GM04504 (cell line): ENCODE measurements at regions not wholly inside any gene's neighbourhood (a gene's known extent, or its start where the extent isn't known, plus 50 kb on each side); places are given as distances from the start of the nearest gene placed in this dataset.
"Not testable (repeated sequence)": the region's sequence is repeated elsewhere in the genome, so short reads cannot be mapped to it uniquely, and the experiment has no call there.

Experiments
- DNase-seq: peaks from one replicate; pipeline ENCODE4 v3.0.0-alpha.2; 2012; ENCODE audit warnings: low read depth

GRCh38 chr6:22349051-22349450, 52.2 kb upstream of the PRL start:
- no peak for DNase-seq

GRCh38 chr6:22349528-22349927, 52.7 kb upstream of the PRL start:
- no peak for DNase-seq

DNA sequence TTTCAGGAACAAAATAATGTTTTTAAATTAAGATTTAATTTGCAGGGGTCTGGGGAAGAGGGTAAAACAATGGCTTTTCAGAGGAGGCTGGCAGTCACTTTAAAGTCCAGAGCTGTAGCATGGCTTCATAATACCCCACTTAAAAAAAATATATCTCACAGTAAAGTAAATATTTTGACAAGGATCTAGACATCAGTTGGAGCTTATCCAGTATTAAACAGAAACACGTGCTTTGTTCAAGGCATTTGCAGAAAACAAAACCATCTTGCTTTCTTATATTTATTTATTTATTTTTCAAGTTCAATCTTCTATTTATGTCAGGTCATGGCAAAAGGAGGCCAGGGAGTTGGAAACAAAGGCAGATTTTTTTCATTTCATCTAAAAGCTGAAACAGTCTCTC, 53.3 kb upstream of the PRL start:
- no peak for DNase-seq

- DNase-seq: no peak
These were observed 56.3 kb upstream of the PRL start for GRCh38 chr6:22353101-22353500.

DNA sequence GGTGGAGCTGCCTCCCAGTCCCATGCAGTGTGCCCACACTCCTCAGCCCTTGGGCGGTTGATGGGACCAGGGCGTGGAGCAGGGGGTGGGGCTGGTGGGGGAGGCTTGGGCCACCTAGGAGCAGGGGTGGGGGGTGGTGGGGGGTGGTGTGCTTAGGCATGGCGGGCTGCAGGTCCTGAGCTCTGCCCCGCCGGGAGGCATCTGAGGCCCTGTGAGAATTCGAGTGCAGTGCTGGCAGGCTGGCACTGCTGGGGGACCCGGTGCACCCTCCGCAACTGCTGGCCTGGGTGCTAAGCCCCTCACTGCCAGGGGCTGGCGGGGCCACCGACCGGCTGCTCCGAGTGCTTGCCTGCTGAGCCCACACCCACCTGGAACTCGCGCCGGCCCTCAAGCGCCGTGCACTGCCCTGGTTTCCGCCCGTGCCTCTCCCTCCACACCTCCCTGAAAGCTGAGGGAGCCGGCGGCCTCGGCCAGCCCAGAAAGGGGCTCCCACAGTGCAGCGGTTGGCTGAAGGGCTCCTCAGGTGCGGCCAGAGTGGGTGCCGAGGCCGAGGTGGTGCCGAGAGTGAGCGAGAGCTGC, 59.6 kb upstream of the PRL start:
- no peak for DNase-seq

DNA sequence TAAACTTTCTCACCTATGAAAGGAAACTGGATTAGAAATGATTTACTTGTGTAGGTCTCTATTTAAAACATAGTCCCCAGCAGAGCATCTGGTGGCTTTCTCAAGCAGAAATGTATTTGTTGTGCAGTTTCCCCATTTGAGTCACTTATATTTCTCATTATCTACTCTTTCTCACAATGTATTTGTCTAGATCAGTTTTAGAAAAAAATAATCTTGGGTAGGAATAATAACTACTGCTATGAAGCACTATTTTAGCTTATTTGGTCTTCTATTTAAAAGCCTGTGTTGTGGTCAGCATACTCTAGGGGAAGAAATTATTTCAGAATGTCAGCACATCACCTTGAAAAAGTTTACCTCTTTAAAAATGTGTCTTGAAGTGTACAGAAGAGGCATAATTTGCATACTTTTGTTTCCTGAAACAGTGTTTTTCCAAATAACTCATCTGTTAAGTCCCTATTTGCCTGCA, 60.9 kb upstream of the PRL start:
- no peak for DNase-seq

GRCh38 chr6:22361576-22361975, 64.7 kb upstream of the PRL start:
- DNase-seq: no peak

- no peak for DNase-seq
These were observed 65.5 kb upstream of the PRL start for GRCh38 chr6:22362361-22362760.

DNA sequence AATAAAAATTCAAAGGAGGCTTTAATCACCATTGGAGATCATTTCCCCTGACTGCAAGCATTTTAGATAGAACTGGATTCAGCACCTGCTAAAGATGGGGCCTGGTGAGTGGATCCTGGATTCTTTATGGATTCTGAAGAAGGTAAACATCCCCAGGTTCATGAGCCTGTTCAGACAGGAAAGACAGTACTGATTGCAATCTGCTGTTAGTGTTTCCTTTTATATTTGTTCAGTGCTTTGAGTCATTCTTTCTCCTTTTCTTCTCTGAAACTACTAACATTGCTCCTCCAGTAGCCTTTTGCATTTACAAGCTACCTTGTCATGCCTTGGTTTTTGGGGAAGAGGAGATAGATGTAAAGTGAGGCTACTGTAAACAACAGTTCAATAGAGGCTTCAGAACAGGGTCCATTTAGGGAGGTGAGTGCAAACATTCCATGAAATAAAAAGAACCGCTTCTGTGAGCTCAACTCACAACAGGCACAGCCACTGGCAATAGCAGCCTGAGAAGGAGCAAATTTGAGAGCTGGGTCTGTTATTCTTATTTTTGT, 66.4 kb upstream of the PRL start:
- DNase-seq: no peak

GRCh38 chr6:22363714-22364239, 66.9 kb upstream of the PRL start:
- DNase-seq: no peak

DNA sequence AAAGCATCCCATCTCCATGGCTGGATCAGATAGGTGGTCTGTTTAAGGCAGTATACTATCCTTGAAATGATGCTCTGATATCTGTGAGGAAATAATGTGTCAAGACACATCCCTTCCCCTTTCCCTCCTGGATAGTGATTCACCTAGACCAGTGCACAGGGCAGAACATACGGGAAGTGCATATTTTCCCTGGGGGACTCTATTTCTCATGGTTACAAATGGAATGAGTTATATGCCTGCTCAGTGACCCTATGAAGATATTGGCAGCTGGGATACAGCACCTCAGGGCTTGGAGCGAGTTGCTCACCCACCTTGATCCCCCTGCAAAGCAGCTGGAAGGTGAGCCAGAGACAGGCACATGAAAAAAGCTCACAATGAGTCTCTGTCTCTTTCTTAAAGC, 67.5 kb upstream of the PRL start:
- no peak for DNase-seq

GRCh38 chr6:22366214-22366613, 69.4 kb upstream of the PRL start:
- DNase-seq: no peak

GRCh38 chr6:22367346-22367745, 70.5 kb upstream of the PRL start:
- DNase-seq: no peak

DNA sequence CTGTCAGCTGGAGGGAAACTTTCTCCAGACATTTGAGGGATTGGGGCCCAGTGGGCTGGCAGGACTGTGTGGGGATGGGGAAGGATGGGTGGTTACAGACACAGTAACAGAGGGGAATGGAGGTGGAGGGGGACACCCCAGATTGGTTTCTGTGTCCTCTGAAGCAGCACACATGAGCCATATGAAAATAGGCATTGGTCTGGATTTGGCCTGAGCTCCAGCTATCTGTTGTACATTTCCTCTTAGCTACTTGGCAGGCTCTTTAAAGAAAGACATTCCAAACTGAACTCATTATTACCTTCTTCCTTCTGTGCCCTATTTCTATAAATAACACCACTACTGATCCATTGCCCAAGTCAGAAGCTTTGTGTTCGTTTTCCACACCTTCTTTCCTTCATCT, 72.0 kb upstream of the PRL start:
- no peak for DNase-seq

DNA sequence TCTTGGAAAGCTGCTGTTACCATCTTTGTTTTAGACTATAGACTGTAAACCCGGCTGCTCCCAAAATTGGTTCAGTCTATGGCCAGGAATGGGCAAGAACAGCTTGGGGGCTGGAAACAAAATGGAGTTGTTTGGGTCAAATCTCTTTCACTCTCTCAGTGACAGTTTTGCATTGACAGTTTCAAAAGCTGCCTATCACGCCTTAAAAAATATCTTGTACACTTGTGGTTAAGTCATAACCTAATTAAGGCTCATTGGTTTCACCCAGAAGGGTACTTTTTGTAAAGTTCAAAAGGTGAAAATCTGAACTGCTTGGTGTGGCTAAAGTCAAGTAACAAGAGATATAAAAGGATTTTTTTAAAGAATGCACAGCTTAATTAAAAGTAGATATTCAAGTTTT, 76.1 kb upstream of the PRL start:
- no peak for DNase-seq

- DNase-seq: not testable (repeated sequence)
These were observed 78.1 kb upstream of the PRL start for GRCh38 chr6:22374950-22375349.

DNA sequence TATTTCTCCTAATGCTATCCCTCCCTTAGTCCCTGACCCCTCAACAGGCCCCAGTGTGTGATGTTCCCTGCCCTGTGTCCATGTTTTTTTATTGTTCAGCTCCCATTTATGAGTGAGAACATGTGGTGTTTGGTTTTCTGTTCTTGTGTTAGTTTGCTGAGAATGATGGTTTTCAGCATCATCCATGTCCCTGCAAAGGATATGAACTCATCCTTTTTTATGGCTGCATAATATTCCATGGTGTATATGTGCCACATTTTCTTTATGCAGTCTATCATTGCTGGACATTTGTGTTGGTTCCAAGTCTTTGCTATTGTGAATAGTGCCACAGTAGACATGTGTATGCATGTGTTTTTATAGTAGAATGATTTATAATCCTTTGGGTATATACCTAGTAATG, 79.5 kb upstream of the PRL start:
- not testable (repeated sequence) for DNase-seq

DNA sequence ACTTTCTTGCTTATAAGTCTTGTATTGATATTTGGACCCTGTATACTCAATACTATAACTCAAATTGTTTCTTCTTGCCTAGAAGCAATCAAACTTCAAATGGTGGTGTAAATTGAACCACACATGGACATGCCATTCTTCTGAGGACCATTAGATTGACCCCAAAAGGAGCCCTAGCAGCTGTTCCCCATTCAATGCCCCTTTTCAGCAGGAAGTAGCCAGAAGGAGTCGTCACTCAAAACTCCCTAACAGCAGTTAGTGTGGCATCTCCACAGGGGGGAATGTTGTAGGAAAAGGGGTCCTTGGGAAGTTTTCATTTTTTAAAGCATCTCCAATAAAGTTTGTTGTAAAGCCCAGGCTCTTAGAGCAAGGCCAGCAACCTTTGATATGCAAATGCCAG, 81.7 kb upstream of the PRL start:
- not testable (repeated sequence) for DNase-seq

GRCh38 chr6:22380236-22380635, 83.4 kb upstream of the PRL start:
- DNase-seq: no peak

- no peak for DNase-seq
These were observed 85.2 kb upstream of the PRL start for GRCh38 chr6:22381845-22382544.

- DNase-seq: no peak
These were observed 86.2 kb upstream of the PRL start for GRCh38 chr6:22383016-22383415.

DNA sequence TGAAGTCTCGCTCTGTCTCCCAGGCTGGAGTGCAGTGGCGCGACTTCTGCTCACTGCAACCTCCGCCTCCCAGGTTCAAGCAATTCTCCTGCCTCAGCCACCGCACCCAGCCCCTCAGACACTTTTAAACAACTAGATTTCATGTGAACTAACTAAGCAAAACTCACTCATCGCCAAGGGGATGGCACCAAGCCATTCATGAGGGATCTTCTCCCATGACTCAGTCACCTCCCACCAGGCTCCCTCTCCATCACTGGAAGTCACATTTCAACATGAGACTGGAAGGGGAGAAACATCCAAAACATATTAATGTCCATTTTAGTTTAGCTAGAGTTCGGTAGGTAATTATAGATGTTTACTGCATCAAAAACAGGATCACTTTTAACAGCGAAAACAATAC, 95.9 kb upstream of the PRL start:
- no peak for DNase-seq

DNA sequence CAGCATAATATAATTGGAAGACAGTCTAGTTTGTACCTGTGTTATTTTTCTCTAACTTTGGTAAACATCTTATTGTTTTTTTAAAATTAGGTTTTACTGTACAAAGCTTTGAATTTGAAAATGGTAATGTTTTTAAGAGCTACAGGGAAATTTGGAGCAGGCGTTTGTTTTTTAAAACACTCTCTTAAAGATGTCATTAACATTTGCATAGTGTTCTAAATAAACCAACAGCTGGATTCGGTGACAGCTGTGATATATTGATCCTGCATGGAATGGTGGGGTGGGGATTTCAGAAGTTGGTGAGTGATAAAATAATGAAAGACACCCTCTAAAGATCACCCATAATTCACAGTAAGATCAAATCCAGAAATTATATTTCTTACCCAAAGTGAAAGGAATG, 97.9 kb upstream of the PRL start:
- no peak for DNase-seq

- no peak for DNase-seq
These were observed 102.9 kb upstream of the PRL start for GRCh38 chr6:22399693-22400092.
